HUDEP-2 (cell line): ENCODE measurements at regions not wholly inside any gene's neighbourhood (a gene's known extent, or its start where the extent isn't known, plus 50 kb on each side); places are given as distances from the start of the nearest gene placed in this dataset.

ENCODE experiments used
- DNase-seq, 76 experiments: peaks; one replicate each; lab custom pipeline; 2025; ENCODE audit not compliant: unreplicated experiment in 76 of 76; lab: John Stamatoyannopoulos, UW

DNA sequence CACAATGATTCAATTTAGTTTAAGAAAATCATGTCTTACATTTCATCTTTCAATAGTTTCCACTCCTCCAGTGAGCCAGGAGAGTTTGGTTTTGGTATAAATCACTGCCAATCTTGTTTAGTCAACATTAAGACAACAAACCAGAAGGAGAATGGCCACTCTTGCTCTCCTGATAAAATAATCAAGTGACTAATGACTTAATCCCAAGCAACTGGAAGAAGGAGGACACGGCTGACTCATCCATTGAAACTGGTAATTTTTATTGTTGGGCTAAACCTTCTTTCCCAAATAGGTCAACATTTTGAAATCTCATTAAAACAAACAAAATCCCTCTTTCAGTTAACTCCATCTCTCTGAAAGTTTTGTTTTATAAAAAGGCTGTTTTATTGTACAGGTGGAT is 230.2 kb downstream of the CLCN4 start:
- DNase-seq: no peak

DNA sequence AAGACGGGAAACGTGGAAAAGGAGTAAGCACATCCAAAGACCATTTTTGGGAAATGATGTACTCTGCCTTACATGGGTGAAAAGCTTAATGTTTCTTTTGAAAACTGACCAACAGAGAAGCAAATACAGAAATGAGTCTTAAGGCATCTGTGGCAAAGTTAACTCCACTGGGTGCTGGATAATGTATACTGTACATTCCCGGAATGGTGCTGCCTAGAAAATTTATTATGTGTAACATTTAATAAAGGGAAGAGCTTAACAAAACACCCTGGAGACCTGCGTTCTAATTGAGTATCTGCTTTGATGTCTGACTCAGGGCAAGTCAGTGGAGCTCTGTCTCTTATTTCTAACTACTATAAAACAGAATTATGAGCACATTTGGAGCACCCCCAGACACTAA is 230.2 kb downstream of the MID1 start:
- no peak for DNase-seq

DNA sequence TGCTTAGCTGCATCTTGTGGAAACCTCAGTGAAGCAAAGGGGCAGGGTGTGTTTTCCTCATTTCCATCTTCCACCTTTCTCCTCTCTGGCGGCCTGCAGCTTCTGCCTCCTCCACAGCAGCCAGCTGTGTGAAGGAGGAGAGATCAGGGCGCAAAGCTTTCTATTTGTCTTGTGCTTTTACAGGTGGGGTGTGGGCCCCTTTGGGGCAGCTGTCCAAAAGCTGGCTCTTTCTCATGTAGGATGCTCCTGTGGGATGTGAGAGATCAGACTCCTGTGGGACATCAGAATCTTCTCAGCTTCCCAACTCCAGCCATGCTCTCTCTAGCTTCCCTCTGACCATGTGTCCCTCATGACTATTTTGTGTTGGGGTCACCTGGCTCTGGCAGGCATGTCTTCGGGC is 227.1 kb downstream of the MID1 start:
- DNase-seq: no peak

DNA sequence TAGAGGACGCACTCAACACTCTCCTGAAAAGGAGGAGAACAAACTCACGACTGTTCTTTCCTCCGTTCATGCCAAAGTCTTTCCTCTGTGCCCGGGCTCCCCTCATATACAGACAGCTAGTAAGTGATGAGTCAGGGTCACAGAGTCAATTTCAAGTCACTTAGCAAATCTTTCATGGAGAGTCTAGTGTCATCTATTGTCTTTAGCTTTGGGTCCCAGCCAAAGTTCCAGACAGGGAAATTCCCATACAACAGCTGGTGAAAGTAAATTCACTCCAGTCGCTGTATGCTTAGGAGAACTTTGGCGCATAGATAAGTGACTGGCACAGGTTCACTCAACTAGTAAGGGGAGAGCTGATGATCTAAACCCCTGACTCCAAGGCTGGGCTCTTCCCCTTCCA is 226.5 kb downstream of the MID1 start:
- DNase-seq: no peak

DNA sequence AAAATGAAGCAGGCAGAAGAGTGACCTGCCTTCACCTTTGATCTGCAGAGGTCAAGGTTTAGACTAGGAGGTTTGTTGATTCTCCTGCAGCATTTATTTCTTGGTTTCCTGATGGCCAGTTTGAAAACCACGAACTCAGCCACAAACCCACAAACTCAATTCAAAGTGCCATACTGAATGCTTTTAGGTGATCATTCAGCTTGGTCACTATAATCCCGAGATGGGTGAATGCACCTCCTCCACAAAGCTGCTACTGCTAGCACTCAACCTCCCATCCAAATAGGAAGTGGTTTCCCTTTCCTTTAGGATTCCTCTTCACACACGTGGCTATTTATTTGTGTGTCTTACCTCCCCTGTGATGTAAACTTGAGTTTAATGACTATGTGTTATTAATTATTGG is 225.2 kb downstream of the MID1 start:
- no peak for DNase-seq
